ENCODE measurements at regions not wholly inside any gene's neighbourhood (a gene's known extent, or its start where the extent isn't known, plus 50 kb on each side); places are given as distances from the start of the nearest gene placed in this dataset.
"Not testable (repeated sequence)": the region's sequence is repeated elsewhere in the genome, so short reads cannot be mapped to it uniquely, and the experiment has no call there.

GRCh38 chr2:138373993-138374408 is 127.6 kb upstream of the SPOPL start:
- peaks cover 3% of the 10 kb centered on the region for H3K9me3 Mint-ChIP-seq (ENCODE audit: low read depth)
- no peak for DNase-seq (ENCODE audit: low spot score, unreplicated experiment)
- H3K27ac Mint-ChIP-seq: no peak overlapping the region
- H3K4me3 Mint-ChIP-seq (ENCODE audit: low read depth): no peak overlapping the region
- H3K36me3 Mint-ChIP-seq (ENCODE audit: insufficient read depth): peaks cover 2% of the 10 kb centered on the region
- no peaks in the 10 kb centered on the region for H3K27me3 Mint-ChIP-seq
- TF ChIP-seq, protein P1, sequence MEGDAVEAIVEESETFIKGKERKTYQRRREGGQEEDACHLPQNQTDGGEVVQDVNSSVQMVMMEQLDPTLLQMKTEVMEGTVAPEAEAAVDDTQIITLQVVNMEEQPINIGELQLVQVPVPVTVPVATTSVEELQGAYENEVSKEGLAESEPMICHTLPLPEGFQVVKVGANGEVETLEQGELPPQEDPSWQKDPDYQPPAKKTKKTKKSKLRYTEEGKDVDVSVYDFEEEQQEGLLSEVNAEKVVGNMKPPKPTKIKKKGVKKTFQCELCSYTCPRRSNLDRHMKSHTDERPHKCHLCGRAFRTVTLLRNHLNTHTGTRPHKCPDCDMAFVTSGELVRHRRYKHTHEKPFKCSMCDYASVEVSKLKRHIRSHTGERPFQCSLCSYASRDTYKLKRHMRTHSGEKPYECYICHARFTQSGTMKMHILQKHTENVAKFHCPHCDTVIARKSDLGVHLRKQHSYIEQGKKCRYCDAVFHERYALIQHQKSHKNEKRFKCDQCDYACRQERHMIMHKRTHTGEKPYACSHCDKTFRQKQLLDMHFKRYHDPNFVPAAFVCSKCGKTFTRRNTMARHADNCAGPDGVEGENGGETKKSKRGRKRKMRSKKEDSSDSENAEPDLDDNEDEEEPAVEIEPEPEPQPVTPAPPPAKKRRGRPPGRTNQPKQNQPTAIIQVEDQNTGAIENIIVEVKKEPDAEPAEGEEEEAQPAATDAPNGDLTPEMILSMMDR (IDR thresholded peaks at IDR 0.05; ENCODE audit: unreplicated experiment): peak; percentile 77
- H3K4me1 Mint-ChIP-seq (ENCODE audit: low read depth): no peaks in the 10 kb centered on the region

GRCh38 chr2:138381373-138381772 is 120.2 kb upstream of the SPOPL start:
- no peaks in the 10 kb centered on the region for H3K27me3 Mint-ChIP-seq
- no peak overlapping the region for H3K4me3 Mint-ChIP-seq (ENCODE audit: low read depth)
- H3K9me3 Mint-ChIP-seq (ENCODE audit: low read depth): peaks cover 17% of the 10 kb centered on the region
- peaks cover 1% of the 10 kb centered on the region for H3K36me3 Mint-ChIP-seq (ENCODE audit: insufficient read depth)
- TF ChIP-seq, protein P1 (IDR thresholded peaks at IDR 0.05; ENCODE audit: unreplicated experiment): no peak
- no peaks in the 10 kb centered on the region for H3K4me1 Mint-ChIP-seq (ENCODE audit: low read depth)
- no peak for DNase-seq (ENCODE audit: low spot score, unreplicated experiment)
- no peak overlapping the region for H3K27ac Mint-ChIP-seq

GRCh38 chr2:138382672-138383071 is 118.9 kb upstream of the SPOPL start:
- TF ChIP-seq, protein P1 (IDR thresholded peaks at IDR 0.05; ENCODE audit: unreplicated experiment): no peak
- Mint-ChIP-seq H3K9me3 (ENCODE audit: low read depth) (peaks cover 17% of the 10 kb centered on the region), H3K27ac (no peak overlapping the region), H3K36me3 (ENCODE audit: insufficient read depth) (peaks cover 1% of the 10 kb centered on the region), H3K4me1 (ENCODE audit: low read depth) (no peaks in the 10 kb centered on the region), H3K4me3 (ENCODE audit: low read depth) (no peak overlapping the region), H3K27me3 (no peaks in the 10 kb centered on the region)
- DNase-seq (ENCODE audit: low spot score, unreplicated experiment): no peak

DNA sequence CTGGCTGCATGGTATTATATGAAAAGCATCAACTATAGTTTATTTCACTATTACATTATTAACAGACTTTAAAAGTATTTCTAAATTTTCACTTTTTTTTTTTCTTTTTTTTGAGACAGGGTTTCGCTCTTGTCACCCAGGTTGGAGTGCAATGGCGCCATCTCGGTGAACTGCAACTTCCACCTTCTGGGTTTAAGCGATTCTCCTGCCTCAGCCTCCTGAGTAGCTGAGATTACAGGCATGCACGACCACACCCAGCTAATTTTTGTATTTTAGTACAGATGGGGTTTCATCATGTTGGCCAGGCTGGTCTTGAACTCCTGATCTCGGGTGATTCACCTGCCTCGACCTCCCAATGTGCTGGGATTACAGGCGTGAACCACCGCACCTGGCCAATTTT is 115.4 kb upstream of the SPOPL start:
- not testable (repeated sequence) for H3K36me3 Mint-ChIP-seq (ENCODE audit: insufficient read depth); H3K4me1 Mint-ChIP-seq (ENCODE audit: low read depth)

DNA sequence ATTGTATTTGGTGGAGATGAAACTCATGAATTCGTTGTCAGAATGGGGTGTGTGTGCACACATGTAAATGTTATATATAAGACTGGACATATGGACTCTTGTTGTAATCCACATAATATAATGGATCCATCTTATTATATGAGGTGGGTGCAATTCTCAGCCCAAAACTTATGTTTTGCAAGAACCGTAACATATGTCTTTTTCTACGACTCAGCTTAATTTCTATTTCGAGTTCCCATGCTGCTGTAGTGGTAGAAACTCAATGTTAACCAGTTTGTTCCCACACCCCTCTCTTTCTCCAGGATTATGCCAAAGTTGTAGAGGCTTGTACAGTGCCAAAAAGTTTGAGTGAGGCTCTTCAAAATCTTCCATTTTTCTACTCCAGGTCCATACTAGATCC is 112.5 kb upstream of the SPOPL start:
- Mint-ChIP-seq H3K9me3 (ENCODE audit: low read depth) (no peaks in the 10 kb centered on the region), H3K27me3 (no peaks in the 10 kb centered on the region), H3K4me1 (ENCODE audit: low read depth) (peaks cover 3% of the 10 kb centered on the region), H3K4me3 (ENCODE audit: low read depth) (no peak overlapping the region), H3K36me3 (ENCODE audit: insufficient read depth) (no peaks in the 10 kb centered on the region), H3K27ac (no peak overlapping the region)
- DNase-seq (ENCODE audit: low spot score, unreplicated experiment): no peak
- TF ChIP-seq, protein P1 (IDR thresholded peaks at IDR 0.05; ENCODE audit: unreplicated experiment): no peak

More for the DNA sequence above, 115.4 kb upstream of the SPOPL start:
- not testable (repeated sequence) for H3K9me3 Mint-ChIP-seq (ENCODE audit: low read depth); H3K4me3 Mint-ChIP-seq (ENCODE audit: low read depth); H3K27ac Mint-ChIP-seq; H3K27me3 Mint-ChIP-seq; DNase-seq (ENCODE audit: low spot score, unreplicated experiment)

- no peaks in the 10 kb centered on the region for H3K27me3 Mint-ChIP-seq
- H3K4me1 Mint-ChIP-seq (ENCODE audit: low read depth): peaks cover 3% of the 10 kb centered on the region
- no peaks in the 10 kb centered on the region for H3K36me3 Mint-ChIP-seq (ENCODE audit: insufficient read depth)
- H3K9me3 Mint-ChIP-seq (ENCODE audit: low read depth): no peaks in the 10 kb centered on the region
- DNase-seq (ENCODE audit: low spot score, unreplicated experiment): no peak
- H3K27ac Mint-ChIP-seq: no peak overlapping the region
- TF ChIP-seq, protein P1 (IDR thresholded peaks at IDR 0.05; ENCODE audit: unreplicated experiment): no peak
- no peak overlapping the region for H3K4me3 Mint-ChIP-seq (ENCODE audit: low read depth)
Measured at GRCh38 chr2:138390316-138390945, 111.1 kb upstream of the SPOPL start.
